K562 (cell line): ENCODE measurements at regions not wholly inside any gene's neighbourhood (a gene's known extent, or its start where the extent isn't known, plus 50 kb on each side); places are given as distances from the start of the nearest gene placed in this dataset.

ENCODE experiments used
- CBX8 ChIP-seq: fragments of 200-600 bp; sonication (generic); IDR thresholded peaks from 2 replicates; pipeline ENCODE4 v1.6.1; 2012; ENCODE audit warnings: borderline replicate concordance, mixed run types, low read depth, mild to moderate bottlenecking, moderate library complexity, mixed read lengths, low read length, control low read depth, inconsistent platforms; ENCODE audit not compliant: poor library complexity, severe bottlenecking; ENCODE audit errors: extremely low read depth
- CHAMP1 ChIP-seq: fragments of 450-650 bp; IDR thresholded peaks from 2 replicates; pipeline ENCODE4 v1.6.1; 2016; ENCODE audit warnings: mild to moderate bottlenecking
- CTBP1 ChIP-seq: fragments of 450-650 bp; IDR thresholded peaks from 2 replicates; pipeline ENCODE4 v1.6.1; 2016; ENCODE audit warnings: borderline replicate concordance
- EP300 ChIP-seq: IDR thresholded peaks from 2 replicates; pipeline ENCODE4 v1.6.1; 2012; ENCODE audit warnings: low read length, improper control_type of control experiment
- L3MBTL2 ChIP-seq: fragments of 450-650 bp; IDR thresholded peaks from 2 replicates; pipeline ENCODE4 v1.6.1; 2016; ENCODE audit warnings: mild to moderate bottlenecking, moderate library complexity
- MAX ChIP-seq: sonication (generic); formaldehyde crosslinking; IDR thresholded peaks from 2 replicates; pipeline ENCODE4 v1.9.0; 2022; ENCODE audit warnings: mild to moderate bottlenecking, missing genetic modification reagents
- MBD1 ChIP-seq: fragments of 250-450 bp; sonication (Bioruptor Pico); IDR thresholded peaks from 2 replicates; pipeline ENCODE4 v1.8.0; 2022; ENCODE audit warnings: inconsistent platforms
- MEIS2 ChIP-seq: fragments of 450-650 bp; IDR thresholded peaks from 2 replicates; pipeline ENCODE4 v1.6.1; 2014; ENCODE audit warnings: mild to moderate bottlenecking; ENCODE audit not compliant: partially characterized antibody
- SP1 ChIP-seq: sonication (generic); formaldehyde crosslinking; IDR thresholded peaks from 2 replicates; pipeline ENCODE4 v1.8.1; 2022; ENCODE audit warnings: mild to moderate bottlenecking, missing genetic modification reagents
- THRAP3 ChIP-seq: fragments of 450-650 bp; IDR thresholded peaks from 2 replicates; pipeline ENCODE4 v1.6.1; 2016; ENCODE audit warnings: mild to moderate bottlenecking, inconsistent platforms, borderline replicate concordance
- ZFP1 ChIP-seq: fragments of 450-650 bp; formaldehyde crosslinking; IDR thresholded peaks from 2 replicates; pipeline ENCODE4 v1.4.0; 2020; ENCODE audit warnings: mild to moderate bottlenecking, mixed read lengths
- ZNF274 ChIP-seq: IDR thresholded peaks from 2 replicates; pipeline ENCODE4 v1.6.1; 2011; ENCODE audit warnings: low read depth, mild to moderate bottlenecking, low read length, moderate library complexity, borderline replicate concordance

GRCh38 chr22:49599039-49599438 lies 228.6 kb downstream of the BRD1 start (continued):
- TF ChIP-seq CHAMP1 (no peak), MBD1 (CRISPR knock-in tag) (no peak), L3MBTL2 (no peak), ZFP1 (CRISPR knock-in tag) (no peak), SP1 (CRISPR knock-in tag) (no peak), THRAP3 (no peak), EP300 (peak; percentile 29; the same call in 1 of the 2 replicates), MAX (CRISPR knock-in tag) (no peak), MEIS2 (peak; percentile 59), CBX8 (no peak), CTBP1 (peak; percentile 57; the same call in 1 of the 2 replicates), ZNF274 (no peak)
